ENCODE measurements at regions not wholly inside any gene's neighbourhood (a gene's known extent, or its start where the extent isn't known, plus 50 kb on each side); places are given as distances from the start of the nearest gene placed in this dataset.
"Not testable (repeated sequence)": the region's sequence is repeated elsewhere in the genome, so short reads cannot be mapped to it uniquely, and the experiment has no call there.

- DNase-seq (ENCODE audit: low read depth) = no peak
These were observed 54.4 kb upstream of the JAK1 start for GRCh38 chr1:65020774-65021173.

GRCh38 chr1:65021795-65022194 is 55.4 kb upstream of the JAK1 start:
- DNase-seq (ENCODE audit: low read depth) = no peak

GRCh38 chr1:65022216-65022615 is 55.9 kb upstream of the JAK1 start:
- no peak for DNase-seq (ENCODE audit: low read depth)

DNA sequence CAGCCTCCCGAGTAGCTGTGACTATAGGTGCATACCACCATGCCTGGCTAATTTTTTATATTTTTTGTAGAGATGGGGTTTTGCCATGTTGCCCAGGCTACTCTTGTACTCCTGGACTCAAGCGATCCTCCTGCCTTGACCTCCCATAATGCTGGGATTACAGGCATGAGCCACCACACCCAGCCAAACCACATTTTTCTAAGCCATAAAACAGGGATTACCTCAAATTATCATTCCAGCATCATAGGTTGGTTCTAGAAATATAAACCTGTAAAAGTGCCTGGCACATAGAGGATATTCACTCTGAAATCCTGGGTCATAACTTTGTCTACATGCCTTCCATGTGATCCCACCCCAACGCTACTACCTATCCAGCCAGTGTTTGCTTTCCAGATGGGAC is 59.4 kb upstream of the JAK1 start:
- DNase-seq (ENCODE audit: low read depth) = no peak

GRCh38 chr1:65026235-65026634 is 59.9 kb upstream of the JAK1 start:
- DNase-seq (ENCODE audit: low read depth) = no peak

GRCh38 chr1:65027666-65028358 is 61.5 kb upstream of the JAK1 start:
- DNase-seq (ENCODE audit: low read depth) = no peak

- not testable (repeated sequence) for DNase-seq (ENCODE audit: low read depth)
These were observed 63.1 kb upstream of the JAK1 start for GRCh38 chr1:65029434-65029833.

DNA sequence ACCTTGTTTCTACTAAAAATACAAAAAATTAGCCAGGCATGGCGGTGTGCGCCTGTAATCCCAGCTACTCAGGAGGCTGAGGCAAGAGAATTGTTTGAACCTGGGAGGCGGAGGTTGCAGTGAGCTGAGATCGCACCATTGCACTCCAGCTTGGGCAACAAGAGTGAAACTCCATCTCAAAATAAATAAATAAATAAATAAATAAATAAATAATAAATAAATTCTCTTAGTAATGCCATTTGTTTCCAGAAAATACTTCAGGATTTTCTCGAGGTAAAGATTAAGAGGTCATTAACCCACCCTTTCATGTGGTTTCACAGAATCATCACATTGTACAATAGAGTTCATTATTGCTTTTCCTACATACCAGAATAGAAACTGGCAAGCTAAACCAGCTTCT is 68.5 kb upstream of the JAK1 start:
- not testable (repeated sequence) for DNase-seq (ENCODE audit: low read depth)

GRCh38 chr1:65036570-65037051 is 70.3 kb upstream of the JAK1 start:
- DNase-seq (ENCODE audit: low read depth) = no peak

- DNase-seq (ENCODE audit: low read depth) = no peak
These were observed 72.7 kb upstream of the JAK1 start for GRCh38 chr1:65039066-65039465.

DNA sequence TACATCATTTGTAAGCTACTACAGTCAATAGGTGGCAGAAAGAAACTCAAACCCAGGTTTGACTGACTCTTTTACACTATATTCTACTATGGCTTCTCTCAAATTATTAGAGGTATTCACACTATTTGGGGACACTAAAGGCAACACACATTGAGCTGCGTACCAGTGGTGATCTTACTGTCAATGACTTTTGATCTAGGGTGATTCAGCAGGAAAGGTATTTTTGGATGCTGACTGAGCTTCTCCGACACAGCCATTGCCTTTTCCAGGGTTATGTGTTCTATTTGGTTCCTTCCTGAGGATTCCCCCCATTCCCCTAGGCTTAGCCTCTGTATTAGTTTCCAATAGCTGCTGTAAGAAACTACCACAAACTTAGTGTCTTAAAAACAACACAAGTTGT is 73.2 kb upstream of the JAK1 start:
- no peak for DNase-seq (ENCODE audit: low read depth)

GRCh38 chr1:65042467-65042866 is 76.1 kb upstream of the JAK1 start:
- no peak for DNase-seq (ENCODE audit: low read depth)

GRCh38 chr1:65044411-65044810 is 78.1 kb upstream of the JAK1 start:
- DNase-seq (ENCODE audit: low read depth) = no peak

GRCh38 chr1:65045022-65045817 is 78.9 kb upstream of the JAK1 start:
- DNase-seq (ENCODE audit: low read depth) = no peak

GRCh38 chr1:65048335-65048734 is 82.0 kb upstream of the JAK1 start:
- DNase-seq (ENCODE audit: low read depth) = no peak

DNA sequence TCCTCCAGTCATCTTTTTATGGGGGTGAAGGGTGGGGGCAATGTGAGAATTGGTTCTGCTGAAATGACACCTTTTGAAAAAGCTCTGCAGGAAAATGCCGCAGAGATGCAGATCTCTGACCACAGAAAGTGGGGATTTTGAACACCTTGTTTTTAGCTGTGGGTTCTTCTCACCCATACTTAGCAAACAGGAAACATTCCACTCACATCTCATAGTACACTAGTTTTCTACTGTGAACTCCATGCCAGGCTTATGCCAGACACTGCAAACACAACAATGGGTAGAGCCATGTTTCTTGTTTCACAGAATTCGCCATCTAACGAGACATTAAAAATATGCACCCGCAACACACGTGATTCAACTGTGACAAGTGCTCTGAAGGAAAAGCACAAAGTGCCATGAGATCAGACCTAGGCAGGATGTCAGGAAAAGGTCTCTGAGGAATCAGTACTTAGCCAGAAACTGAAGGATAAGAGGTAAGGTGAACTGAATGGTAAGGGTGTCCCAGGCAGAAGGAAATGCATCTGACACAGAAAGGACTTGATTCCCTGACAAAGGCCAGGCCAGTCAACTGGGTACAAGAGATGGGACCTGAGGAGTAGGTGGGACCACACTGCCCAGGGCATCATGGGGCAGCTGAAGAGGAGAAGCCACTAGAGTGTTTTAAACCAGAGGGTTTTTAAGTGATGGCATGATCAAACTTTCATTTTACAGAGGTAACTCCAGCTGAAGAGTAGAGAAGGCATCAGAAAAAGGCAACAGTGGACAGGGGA is 83.8 kb upstream of the JAK1 start:
- DNase-seq (ENCODE audit: low read depth) = no peak

- DNase-seq (ENCODE audit: low read depth) = no peak
These were observed 84.4 kb upstream of the JAK1 start for GRCh38 chr1:65050735-65051134.

DNA sequence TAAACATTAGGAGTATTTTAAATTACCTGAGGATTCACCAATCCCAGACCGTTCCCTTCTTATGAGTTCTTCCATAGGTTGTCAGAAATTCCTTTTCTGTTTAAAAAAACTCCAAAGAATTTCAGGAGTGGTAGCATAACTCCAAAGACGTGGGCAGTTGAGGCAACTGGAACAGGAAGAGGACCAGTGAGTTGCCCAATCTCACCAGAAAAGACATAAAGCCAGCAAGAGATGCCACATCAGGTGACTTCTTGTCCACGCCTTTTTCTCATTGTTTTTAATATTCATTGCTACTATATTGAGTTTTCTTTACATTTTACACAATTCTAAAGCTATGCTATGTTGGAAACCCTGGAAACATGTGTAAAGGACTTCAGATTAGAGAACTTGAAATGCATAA is 88.1 kb upstream of the JAK1 start:
- DNase-seq (ENCODE audit: low read depth) = no peak

DNA sequence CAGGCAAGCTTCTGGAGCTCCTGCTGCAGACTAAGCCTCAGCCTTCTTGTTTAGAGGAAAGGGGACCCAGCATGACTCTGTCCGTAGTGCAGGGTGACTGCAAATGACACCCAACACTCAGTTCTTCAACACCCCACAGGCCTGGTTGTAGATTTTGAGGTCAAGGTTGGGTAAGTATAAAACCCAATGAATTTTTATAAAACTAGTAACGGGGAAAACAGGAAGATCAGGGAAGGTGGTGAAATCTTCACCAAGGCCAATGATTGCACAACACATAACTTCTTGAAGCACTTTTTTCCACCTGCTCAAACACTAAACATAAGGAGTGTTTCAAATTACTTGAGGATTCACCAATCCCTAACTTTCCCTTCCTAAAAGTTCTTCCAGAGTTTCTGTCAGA is 89.4 kb upstream of the JAK1 start:
- no peak for DNase-seq (ENCODE audit: low read depth)

DNA sequence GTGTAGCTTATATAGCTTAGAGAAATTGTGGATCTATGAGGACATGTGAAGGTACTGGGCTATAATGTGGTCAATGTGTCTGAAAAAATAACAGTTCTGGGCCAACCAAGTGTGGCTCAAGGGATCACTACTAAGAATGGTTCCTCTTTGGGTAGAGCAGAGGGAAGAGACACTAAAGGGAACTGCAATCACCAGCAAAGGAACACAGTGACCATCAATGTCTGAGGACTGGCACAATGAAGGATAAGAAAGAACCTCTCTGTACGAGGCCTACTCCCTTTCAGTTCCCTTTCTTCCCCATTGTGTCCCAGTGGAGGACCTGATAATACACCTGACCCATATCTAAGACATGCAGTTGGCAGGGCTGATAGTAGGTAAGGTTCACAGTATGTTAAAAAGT is 89.9 kb upstream of the JAK1 start:
- DNase-seq (ENCODE audit: low read depth) = no peak

GRCh38 chr1:65056866-65057265 is 90.5 kb upstream of the JAK1 start:
- no peak for DNase-seq (ENCODE audit: low read depth)

DNA sequence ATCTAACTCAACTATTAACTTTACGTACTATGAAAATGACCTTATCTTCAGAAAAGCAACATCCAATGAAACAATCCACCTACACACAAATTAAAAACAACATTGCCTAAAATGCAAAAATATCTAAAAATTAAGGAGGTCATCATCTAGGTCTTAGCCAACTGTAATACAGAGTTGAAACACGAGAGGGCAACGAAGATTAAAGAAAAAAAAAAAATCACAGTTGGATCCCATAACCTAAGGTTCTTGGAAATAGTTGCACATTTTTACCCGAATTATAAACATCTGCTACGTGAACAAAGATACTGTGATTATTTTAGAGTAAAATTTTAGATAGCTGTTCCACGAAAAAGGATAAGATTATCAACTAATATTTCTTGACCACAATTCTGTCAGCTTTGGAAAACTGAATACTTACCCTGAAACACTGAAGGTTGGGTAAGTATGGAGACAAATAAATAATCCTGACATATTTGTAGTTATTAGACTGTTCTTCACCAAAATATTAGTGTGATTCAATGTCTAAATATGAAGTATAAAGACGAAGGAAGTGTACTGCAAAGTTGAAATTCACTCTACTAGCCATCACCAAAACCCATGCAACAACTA is 88.0 kb upstream of the AK4 start:
- no peak for DNase-seq (ENCODE audit: low read depth)
